ENCODE measurements at regions not wholly inside any gene's neighbourhood (a gene's known extent, or its start where the extent isn't known, plus 50 kb on each side); places are given as distances from the start of the nearest gene placed in this dataset.

DNA sequence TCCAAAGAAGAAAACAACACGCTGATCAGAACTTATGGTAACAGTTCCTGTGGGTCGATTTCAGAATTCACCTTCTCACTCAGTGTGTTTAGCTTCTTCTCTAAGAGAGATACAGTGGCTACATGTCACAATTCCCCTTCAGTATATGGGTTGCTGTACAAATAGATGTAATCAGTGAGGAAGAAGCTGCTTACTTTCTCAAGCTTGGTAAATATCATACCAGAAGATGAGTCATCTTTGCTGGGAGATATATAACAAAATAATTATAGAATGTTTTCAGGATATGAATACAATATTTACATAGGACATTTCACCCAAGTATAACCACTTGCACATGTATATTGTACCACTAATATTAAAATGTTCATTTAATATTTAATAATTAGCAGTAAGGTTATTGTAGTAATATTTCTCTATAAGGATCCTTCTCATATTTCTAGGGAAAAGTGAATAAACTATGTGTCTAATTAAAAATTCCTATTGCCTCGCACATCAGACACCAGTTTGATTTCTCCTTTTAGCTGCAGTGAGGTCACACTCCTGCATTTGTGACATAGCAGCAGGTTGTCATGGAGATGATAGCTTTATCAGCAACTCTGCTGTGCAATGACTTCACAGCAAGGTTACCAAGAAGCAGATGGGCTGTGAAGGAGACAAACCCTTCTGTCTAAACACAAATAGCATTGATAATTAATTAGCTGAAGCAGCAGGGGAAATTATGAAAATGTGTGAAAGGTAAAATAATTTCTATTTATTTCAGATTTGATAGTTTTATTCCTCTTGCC is 211.4 kb downstream of the TUSC7 start:
- in situ Hi-C loops (cut with MboI; ENCODE audit: low sequenced_read_pairs) = no loop called here

DNA sequence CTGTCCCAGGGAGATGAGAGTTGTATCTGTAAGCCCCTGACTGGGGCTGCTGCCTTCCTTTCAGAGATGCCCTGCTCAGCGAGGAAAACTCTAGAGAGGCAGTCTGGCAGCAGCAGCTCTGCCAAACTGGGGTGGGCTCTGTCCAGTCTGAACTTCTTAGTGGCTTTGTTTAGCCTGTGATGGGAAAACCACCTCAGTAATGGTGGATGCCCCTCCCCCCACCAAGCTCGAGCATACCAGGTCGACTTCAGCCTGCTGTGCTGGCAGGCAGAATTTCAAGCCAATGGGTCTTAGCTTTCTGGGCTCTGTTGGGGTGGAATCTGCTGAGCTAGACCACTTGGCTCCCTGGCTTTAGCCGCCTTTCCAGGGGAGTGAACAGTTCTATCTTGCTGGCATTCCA is 218.3 kb downstream of the TUSC7 start:
- in situ Hi-C loops (cut with MboI; ENCODE audit: low sequenced_read_pairs) = no loop called here

GRCh38 chr3:116929505-116930222 is 220.1 kb downstream of the TUSC7 start:
- in situ Hi-C loops (cut with MboI; ENCODE audit: low sequenced_read_pairs) = no loop called here

DNA sequence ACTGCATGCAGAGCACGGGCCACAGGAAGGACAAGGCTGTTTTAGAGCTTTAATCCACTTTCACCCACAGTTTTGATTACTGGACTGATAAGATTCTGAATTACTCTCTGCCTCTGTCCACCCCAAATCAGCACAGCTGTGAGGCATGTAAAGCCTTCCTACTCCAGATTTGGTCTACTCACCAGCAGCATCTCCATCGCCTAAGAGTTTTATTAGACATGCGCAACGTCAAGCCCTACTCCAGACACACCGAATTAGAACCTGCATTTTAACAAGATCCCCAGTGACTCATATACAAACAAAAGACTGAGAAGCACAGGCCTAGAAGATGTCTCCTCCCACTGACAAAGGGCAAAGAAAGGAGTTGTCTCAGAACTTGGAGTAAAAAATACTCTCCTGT is 221.2 kb downstream of the TUSC7 start:
- in situ Hi-C loops (cut with MboI; ENCODE audit: low sequenced_read_pairs) = no loop called here

DNA sequence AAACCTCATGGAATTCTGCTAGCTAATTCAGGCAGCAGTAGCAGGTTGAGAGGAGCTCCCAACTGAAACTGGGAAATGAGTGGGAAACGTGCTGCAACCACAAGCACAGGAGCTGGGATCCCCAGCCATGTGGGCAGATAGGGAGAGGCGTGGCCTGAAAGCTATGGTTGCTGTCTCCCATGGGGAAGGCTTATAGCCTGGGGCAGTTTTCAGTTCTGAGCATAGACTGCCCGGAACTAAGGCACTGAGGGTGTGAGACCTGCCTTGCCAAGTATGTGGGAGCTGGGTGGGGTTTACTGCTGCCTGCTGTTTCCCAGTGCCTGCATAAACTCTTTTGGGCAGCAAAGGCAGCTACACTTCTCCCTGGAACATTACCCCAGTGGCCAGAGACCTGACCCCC is 229.5 kb downstream of the TUSC7 start:
- in situ Hi-C loops (cut with MboI; ENCODE audit: low sequenced_read_pairs) = no loop called here

- in situ Hi-C loops (cut with MboI; ENCODE audit: low sequenced_read_pairs) = no loop called here
These were observed 230.0 kb downstream of the TUSC7 start for GRCh38 chr3:116939550-116939949.

- in situ Hi-C loops (cut with MboI; ENCODE audit: low sequenced_read_pairs) = no loop called here
These were observed 231.1 kb downstream of the TUSC7 start for GRCh38 chr3:116940719-116941118.

DNA sequence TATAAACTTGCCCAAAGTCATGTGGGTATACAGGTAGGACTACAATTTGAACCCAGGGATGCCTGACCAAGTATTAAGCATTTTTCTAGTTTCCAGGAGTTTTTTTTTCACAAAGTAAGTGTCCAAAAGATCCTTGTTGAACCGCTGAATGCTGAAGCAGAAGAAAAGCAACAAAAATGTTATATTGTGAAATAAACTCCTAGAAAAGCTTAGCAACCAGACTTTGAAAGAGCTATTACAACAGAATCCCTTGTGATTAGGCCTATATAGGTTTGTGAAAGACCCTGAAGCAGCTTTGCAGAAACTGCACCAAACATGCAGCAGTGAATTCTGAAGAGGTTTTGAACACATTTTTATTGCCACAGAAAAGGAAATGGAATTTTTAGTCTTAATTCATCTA is 236.8 kb downstream of the TUSC7 start:
- in situ Hi-C loops (cut with MboI; ENCODE audit: low sequenced_read_pairs) = no loop called here

GRCh38 chr3:116947148-116947547 is 237.6 kb downstream of the TUSC7 start:
- in situ Hi-C loops (cut with MboI; ENCODE audit: low sequenced_read_pairs) = no loop called here

DNA sequence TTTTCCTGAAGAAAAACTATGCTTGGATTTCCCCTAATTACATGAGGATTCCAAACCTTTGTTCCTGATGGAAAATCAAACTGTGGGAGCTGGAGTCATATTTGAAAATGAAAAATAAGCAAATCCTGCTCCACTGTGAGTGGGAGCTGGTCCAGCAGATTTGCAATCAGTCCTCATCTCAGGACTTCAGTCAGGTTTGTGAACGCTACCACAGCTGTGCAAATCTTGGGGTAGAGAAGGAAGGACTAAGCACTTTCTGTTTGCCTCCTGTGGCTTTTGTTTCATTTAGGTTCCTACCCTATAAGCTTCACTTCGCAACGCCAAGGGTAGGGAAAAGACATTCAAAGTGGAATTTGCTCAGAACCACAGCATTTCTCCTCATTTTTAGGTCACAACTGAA is 238.2 kb downstream of the TUSC7 start:
- in situ Hi-C loops (cut with MboI; ENCODE audit: low sequenced_read_pairs) = no loop called here

DNA sequence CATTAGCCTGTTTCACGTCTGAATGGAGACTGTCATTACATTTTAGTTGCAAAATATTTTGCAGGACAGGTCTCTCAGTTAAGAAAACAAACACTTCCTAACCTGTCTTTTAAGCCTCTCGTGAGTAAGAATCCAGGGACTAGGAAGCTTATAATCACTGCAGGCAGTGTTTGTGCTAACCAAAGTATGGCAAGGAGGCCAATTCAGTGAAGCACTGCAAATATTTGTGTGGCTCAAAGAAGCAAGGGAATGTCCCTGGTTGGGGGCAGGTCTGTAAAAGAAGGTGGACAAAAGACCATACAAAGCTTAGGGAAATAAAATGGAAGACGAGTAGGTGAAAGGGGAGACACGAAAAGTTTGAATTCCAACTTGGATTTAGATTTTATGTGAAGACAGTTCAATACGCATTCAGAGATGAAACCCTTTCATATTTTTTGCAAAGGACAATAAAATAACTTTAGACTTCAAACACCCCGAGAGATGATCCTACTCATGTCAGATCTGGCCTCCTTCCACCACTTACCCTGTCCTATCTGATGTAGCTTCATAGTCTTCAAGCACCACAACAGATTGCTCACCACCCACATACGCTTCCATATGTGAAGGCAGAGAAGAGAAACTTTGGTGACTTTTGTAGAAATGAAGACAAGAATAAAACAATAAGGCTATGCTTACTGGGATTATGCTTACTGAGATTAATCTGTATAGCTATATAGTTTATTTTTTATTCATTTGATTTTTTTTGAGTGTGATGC is 240.9 kb downstream of the TUSC7 start:
- in situ Hi-C loops (cut with MboI; ENCODE audit: low sequenced_read_pairs) = no loop called here

GRCh38 chr3:116951610-116952009 is 242.0 kb downstream of the TUSC7 start:
- in situ Hi-C loops (cut with MboI; ENCODE audit: low sequenced_read_pairs) = no loop called here

GRCh38 chr3:116958291-116958690 is 248.7 kb downstream of the TUSC7 start:
- in situ Hi-C loops (cut with MboI; ENCODE audit: low sequenced_read_pairs) = no loop called here

- in situ Hi-C loops (cut with MboI; ENCODE audit: low sequenced_read_pairs) = no loop called here
These were observed 251.5 kb downstream of the TUSC7 start for GRCh38 chr3:116961106-116961505.

DNA sequence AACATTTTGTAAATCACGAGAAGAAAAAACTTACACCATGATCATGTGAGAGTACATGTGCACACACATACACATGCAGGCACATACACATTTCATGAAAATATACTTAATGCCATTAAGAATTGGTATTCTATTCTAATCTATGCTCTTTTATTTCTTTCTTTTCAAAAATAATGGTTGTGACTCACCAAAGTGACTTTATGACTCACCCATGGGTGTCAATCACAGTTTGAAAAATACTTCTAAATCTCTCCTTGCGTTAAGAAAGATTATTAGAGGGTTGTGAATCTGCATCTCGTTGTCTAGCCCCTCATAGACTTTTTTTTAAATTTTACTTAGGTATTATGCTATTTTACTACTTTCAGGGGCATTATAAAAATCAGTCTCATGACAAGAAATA is 254.2 kb downstream of the TUSC7 start:
- in situ Hi-C loops (cut with MboI; ENCODE audit: low sequenced_read_pairs) = no loop called here

GRCh38 chr3:116966649-116967048 is 257.1 kb downstream of the TUSC7 start:
- in situ Hi-C loops (cut with MboI; ENCODE audit: low sequenced_read_pairs) = no loop called here

DNA sequence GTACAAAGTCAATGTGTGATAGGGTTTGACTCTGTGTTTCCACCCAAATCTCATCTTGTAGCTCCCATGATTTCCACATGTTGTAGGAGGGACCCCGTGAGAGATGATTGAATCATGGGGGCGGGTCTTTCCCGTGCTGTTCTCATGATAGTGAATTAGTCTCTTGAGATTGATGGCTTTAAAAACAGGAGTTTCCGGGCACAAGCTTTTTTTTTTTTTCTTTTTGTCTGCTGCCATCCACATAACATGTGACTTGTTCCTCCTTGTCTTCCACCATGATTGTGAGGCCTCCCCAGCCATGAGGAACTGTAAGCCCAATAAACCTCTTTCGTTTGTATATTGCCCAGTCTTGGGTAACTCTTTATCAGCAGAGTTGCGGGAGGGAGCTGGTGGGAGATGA is 259.6 kb downstream of the TUSC7 start:
- in situ Hi-C loops (cut with MboI; ENCODE audit: low sequenced_read_pairs) = no loop called here

DNA sequence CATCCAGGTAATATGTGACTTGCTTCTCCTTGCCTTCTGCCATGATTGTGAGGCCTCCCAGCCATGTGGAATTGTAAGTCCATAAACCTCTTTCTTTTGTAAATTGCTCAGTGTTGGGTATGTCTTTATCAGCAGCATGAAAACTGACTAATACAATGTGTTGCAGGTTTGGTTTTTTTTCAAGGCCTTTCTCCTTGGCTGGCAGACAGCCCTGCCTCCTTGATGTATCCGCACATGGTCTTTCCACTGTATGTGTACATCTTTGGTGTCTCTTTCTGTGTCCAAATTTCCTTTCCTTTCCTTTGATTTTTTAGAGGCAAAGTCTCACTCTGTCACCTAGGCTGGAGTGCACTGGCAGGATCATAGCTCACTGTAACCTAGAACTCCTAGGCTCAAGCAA is 260.1 kb downstream of the TUSC7 start:
- in situ Hi-C loops (cut with MboI; ENCODE audit: low sequenced_read_pairs) = no loop called here

DNA sequence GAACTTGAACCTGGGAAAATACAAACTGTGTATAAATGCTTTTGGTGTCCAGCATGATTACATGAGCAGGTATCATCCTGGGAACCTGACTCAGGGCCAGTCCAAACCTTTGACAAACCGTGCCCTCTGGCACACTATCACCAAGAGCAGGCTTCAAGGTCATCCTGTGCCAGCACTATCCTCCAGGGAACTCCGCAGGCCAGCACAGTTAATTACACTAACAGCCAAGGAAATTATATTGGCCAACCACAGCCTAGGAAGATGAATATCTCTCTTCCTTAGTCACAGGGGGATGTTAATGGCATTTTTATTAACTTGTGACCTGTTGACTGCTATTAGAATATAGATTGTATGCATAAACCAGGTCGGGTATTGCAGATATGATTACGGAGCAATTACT is 262.0 kb downstream of the TUSC7 start:
- in situ Hi-C loops (cut with MboI; ENCODE audit: low sequenced_read_pairs) = no loop called here

DNA sequence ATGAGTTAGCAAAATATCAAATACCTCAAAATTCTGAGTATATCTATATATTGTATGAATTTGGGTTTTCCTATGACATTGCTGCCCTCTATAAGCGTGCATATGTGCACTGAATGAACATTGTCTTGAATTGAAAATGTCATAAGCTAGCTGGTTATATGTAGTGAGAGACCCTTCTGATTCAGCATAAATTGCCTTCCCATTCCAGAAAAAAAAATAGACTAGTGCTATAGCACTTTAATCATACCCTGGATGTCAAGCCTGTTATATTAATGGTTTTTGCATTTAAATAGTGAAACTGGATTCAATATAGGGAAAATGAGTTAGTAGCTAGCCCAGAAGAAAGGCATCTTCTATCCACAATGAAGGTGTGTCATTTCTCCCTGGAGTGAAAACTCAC is 265.1 kb downstream of the TUSC7 start:
- in situ Hi-C loops (cut with MboI; ENCODE audit: low sequenced_read_pairs) = no loop called here

- in situ Hi-C loops (cut with MboI; ENCODE audit: low sequenced_read_pairs) = no loop called here
These were observed 267.9 kb downstream of the TUSC7 start for GRCh38 chr3:116977441-116977840.

GRCh38 chr3:116980099-116980498 is 270.5 kb downstream of the TUSC7 start:
- in situ Hi-C loops (cut with MboI; ENCODE audit: low sequenced_read_pairs) = no loop called here

All from HL-60/S4 treated with phorbol 12-myristate 13-acetate at 8.2 ng/mL for 4 days and 3 days (cell line).